Osteoblast (primary cell): ENCODE measurements at regions not wholly inside any gene's neighbourhood (a gene's known extent, or its start where the extent isn't known, plus 50 kb on each side); places are given as distances from the start of the nearest gene placed in this dataset.

Experiments used
- DNase-seq: peaks from one replicate; pipeline ENCODE4 v3.0.0; 2011; ENCODE audit warnings: low spot score, mixed read lengths; ENCODE audit not compliant: insufficient read length; ENCODE audit errors: missing footprints
- H2AFZ ChIP-seq: 2 replicates; pipeline ENCODE4 v1.6.0; 2011; ENCODE audit warnings: mild to moderate bottlenecking, low read length
- H3K27ac ChIP-seq: 2 replicates; pipeline ENCODE4 v1.5.1; 2011; ENCODE audit warnings: mild to moderate bottlenecking, low read depth, low read length, moderate library complexity
- H3K27me3 ChIP-seq: 2 replicates; pipeline ENCODE4 v1.6.0; 2012; ENCODE audit warnings: mild to moderate bottlenecking, control low read depth, inconsistent platforms, low read length, moderate library complexity; ENCODE audit not compliant: insufficient read depth
- H3K36me3 ChIP-seq: 2 replicates; pipeline ENCODE4 v1.5.1; 2011; ENCODE audit warnings: mild to moderate bottlenecking, low read length, control low read depth, moderate library complexity; ENCODE audit not compliant: insufficient read depth
- H3K4me1 ChIP-seq: 2 replicates; pipeline ENCODE4 v1.5.1; 2011; ENCODE audit warnings: mild to moderate bottlenecking, low read length, control low read depth, moderate library complexity; ENCODE audit not compliant: insufficient read depth
- H3K4me2 ChIP-seq: 2 replicates; pipeline ENCODE4 v1.6.0; 2011; ENCODE audit warnings: mild to moderate bottlenecking, low read length; ENCODE audit not compliant: insufficient read depth
- H3K4me3 ChIP-seq: fragments of 200-600 bp; sonication (generic); 3 replicates; pipeline ENCODE4 v1.5.1; 2012; ENCODE audit warnings: mild to moderate bottlenecking, low read length, inconsistent platforms; ENCODE audit not compliant: insufficient read depth
- H3K79me2 ChIP-seq: 2 replicates; pipeline ENCODE4 v1.6.0; 2012; ENCODE audit warnings: mild to moderate bottlenecking, low read length, control low read depth, inconsistent platforms; ENCODE audit not compliant: insufficient read depth
- H3K9me3 ChIP-seq: 2 replicates; pipeline ENCODE4 v1.5.1; 2011; ENCODE audit warnings: low read depth, low read length, control low read depth
- H4K20me1 ChIP-seq: 2 replicates; pipeline ENCODE4 v1.6.0; 2012; ENCODE audit warnings: mild to moderate bottlenecking, low read length, control low read depth; ENCODE audit not compliant: insufficient read depth
- TF ChIP-seq, protein P1 (sequence below): IDR thresholded peaks from 2 replicates; pipeline ENCODE4 v1.5.1; 2011; ENCODE audit warnings: mild to moderate bottlenecking, low read depth, low read length, moderate library complexity; ENCODE audit errors: extremely low read depth

DNA sequence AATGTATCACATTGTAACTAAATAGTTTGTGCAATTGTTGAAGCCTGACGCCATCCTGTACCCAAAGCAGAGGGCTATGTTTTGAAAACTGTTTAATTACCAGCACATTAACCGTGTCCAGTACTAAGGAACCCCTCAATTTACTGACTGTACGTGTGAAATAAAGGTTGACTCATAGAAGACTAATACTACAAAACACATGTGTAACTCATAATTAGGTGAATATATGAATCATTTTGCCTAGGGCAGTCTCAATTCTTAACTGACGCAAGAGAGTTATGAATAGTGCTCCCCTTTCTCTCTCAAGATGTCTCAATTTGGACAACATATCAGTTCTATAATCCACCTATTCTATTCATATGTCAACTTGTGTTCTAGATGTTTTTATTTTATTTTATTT lies 558.4 kb downstream of the PRDM9 start:
- Histone ChIP-seq H3K9me3 (no peaks in the 10 kb centered on the region), H3K4me2 (no peak overlapping the region), H3K27me3 (no peaks in the 10 kb centered on the region), H3K79me2 (no peaks in the 10 kb centered on the region), H3K36me3 (no peaks in the 10 kb centered on the region), H4K20me1 (no peaks in the 10 kb centered on the region), H3K4me3 (no peak overlapping the region), H2AFZ (no peak overlapping the region), H3K27ac (no peak overlapping the region), H3K4me1 (no peaks in the 10 kb centered on the region)
- DNase-seq, result no peak
- TF ChIP-seq, protein P1, sequence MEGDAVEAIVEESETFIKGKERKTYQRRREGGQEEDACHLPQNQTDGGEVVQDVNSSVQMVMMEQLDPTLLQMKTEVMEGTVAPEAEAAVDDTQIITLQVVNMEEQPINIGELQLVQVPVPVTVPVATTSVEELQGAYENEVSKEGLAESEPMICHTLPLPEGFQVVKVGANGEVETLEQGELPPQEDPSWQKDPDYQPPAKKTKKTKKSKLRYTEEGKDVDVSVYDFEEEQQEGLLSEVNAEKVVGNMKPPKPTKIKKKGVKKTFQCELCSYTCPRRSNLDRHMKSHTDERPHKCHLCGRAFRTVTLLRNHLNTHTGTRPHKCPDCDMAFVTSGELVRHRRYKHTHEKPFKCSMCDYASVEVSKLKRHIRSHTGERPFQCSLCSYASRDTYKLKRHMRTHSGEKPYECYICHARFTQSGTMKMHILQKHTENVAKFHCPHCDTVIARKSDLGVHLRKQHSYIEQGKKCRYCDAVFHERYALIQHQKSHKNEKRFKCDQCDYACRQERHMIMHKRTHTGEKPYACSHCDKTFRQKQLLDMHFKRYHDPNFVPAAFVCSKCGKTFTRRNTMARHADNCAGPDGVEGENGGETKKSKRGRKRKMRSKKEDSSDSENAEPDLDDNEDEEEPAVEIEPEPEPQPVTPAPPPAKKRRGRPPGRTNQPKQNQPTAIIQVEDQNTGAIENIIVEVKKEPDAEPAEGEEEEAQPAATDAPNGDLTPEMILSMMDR, result no peak

DNA sequence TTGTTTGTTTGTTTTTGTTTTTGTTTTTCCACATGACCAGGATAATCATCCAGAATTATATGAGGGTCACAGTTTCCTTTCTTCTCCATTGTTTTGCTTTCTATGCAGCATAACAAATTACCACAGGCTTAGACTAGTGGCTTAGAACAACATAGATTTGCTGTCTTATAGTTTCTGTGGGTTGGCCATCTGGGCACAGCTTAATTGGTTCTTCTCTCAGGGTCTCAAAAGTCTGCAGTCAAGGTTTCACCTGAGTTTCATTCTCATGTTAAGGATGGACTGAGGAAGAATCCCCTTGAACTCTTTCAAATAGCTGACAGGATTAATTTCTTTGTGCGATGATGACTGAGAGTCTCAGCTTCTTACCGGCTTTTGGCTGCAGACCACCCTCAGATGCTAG lies 559.8 kb downstream of the PRDM9 start:
- no peaks in the 10 kb centered on the region for H3K9me3 ChIP-seq
- H3K79me2 ChIP-seq, result no peaks in the 10 kb centered on the region
- no peaks in the 10 kb centered on the region for H3K4me1 ChIP-seq
- H3K4me3 ChIP-seq, result no peak overlapping the region
- TF ChIP-seq, protein P1, result no peak
- H3K27me3 ChIP-seq, result no peaks in the 10 kb centered on the region
- H2AFZ ChIP-seq, result no peak overlapping the region
- no peak for DNase-seq
- no peak overlapping the region for H3K27ac ChIP-seq
- H3K4me2 ChIP-seq, result no peak overlapping the region
- no peaks in the 10 kb centered on the region for H4K20me1 ChIP-seq
- no peaks in the 10 kb centered on the region for H3K36me3 ChIP-seq

DNA sequence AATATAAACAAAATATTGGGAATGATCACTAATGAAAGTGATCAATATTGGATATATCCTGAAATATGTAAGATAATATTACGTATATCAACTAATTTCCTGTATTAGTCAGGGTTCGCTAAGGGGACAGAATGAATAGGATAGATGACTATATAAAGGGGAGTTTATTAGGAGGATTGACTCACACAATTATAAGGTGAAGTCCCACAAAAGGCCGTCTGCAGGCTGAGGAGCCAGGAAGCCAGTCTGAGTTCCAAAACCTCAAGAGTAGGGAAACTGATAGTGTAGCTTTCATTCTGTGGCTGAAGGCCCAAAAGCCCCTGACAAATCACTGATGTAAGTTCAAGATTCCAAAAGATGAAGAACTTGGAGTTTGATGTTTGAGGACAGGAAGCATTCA lies 561.1 kb downstream of the PRDM9 start:
- no peak for DNase-seq
- Histone ChIP-seq H3K4me1 (no peaks in the 10 kb centered on the region), H3K4me2 (no peak overlapping the region), H4K20me1 (no peaks in the 10 kb centered on the region), H2AFZ (no peak overlapping the region), H3K79me2 (no peaks in the 10 kb centered on the region), H3K36me3 (no peaks in the 10 kb centered on the region), H3K27ac (no peak overlapping the region), H3K27me3 (no peaks in the 10 kb centered on the region), H3K4me3 (no peak overlapping the region), H3K9me3 (no peaks in the 10 kb centered on the region)
- TF ChIP-seq, protein P1, result no peak

DNA sequence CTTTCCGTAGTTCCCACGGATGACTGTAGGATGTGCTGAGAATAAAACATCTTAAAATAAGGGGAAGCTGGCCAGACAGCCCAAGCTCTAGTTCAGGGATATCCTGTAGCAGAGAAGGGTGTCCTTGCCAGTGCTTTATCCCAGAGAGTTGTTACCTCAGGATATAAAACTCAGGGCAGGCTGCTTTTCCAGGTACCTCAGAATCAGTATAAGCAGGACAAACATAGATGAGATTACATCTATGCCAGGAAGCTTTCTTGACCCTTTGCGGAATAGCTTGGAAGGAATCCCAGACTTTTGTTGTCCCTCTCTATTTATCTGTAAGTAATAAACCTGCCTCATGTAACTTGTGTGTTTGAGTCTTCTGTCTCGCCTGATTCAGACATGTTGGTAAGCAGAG lies 565.7 kb downstream of the PRDM9 start:
- TF ChIP-seq, protein P1, result no peak
- no peaks in the 10 kb centered on the region for H4K20me1 ChIP-seq
- no peak overlapping the region for H3K27ac ChIP-seq
- H3K79me2 ChIP-seq, result no peaks in the 10 kb centered on the region
- H3K27me3 ChIP-seq, result no peaks in the 10 kb centered on the region
- H3K4me1 ChIP-seq, result no peaks in the 10 kb centered on the region
- no peak overlapping the region for H3K4me3 ChIP-seq
- H2AFZ ChIP-seq, result no peak overlapping the region
- no peak overlapping the region for H3K4me2 ChIP-seq
- no peak for DNase-seq
- no peaks in the 10 kb centered on the region for H3K36me3 ChIP-seq
- H3K9me3 ChIP-seq, result no peaks in the 10 kb centered on the region
